Left lung (tissue), 4 donors: ENCODE measurements at regions not wholly inside any gene's neighbourhood (a gene's known extent, or its start where the extent isn't known, plus 50 kb on each side); places are given as distances from the start of the nearest gene placed in this dataset.

Experiments used
- ATAC-seq: fragments of 200-7000 bp; cut with Tn5 transposase; one replicate; pipeline ENCODE4 v1.9.1; 2020; ENCODE audit warnings: moderate library complexity
- DNase-seq, 4 donors: peaks; one replicate each; pipeline ENCODE4 v3.0.0-alpha.2; 2013 to 2020
- H3K27ac ChIP-seq, 2 donors: fragments of 200-600 bp; sonication (generic) in 1 of 2; one replicate each; pipeline versions ENCODE4 v1.5.0 to v1.8.0; 2020 to 2021
- H3K27me3 ChIP-seq, 2 donors: fragments of 200-600 bp; sonication (generic) in 1 of 2; one replicate each; pipeline versions ENCODE4 v1.5.0 to v1.8.0; 2020 to 2021
- H3K36me3 ChIP-seq, 2 donors: fragments of 200-600 bp; sonication (generic) in 1 of 2; one replicate each; pipeline versions ENCODE4 v1.5.0 to v1.8.0; 2020 to 2021
- H3K4me1 ChIP-seq, 2 donors: fragments of 200-600 bp; one replicate each; pipeline ENCODE4 v1.8.0; 2021
- H3K4me3 ChIP-seq, 2 donors: fragments of 200-600 bp; sonication (generic) in 1 of 2; one replicate each; pipeline versions ENCODE4 v1.5.0 to v1.8.0; 2020 to 2021; ENCODE audit warnings: mild to moderate bottlenecking in 1 of 2
- H3K9me3 ChIP-seq, 2 donors: fragments of 200-600 bp; sonication (generic) in 1 of 2; one replicate each; pipeline versions ENCODE4 v1.5.0 to v1.8.0; 2020 to 2021
- CTCF ChIP-seq, 2 donors: fragments of 200-600 bp; sonication (generic) in 1 of 2; IDR thresholded peaks; one replicate each; pipeline versions ENCODE4 v1.5.0 to v1.8.0; 2021; ENCODE audit warnings: antibody characterized with exemption in 2 of 2
- intact Hi-C, 2 donors: fragments of 100-400 bp; cut with DNase I; formaldehyde crosslinking; loops; one replicate each; pipeline versions ENCODE4 v1.11.2 to v1.14.2; 2022
- donor health status: DM: no; HTN: yes; CAD: no.
- donor health status: DM: no; HTN: no; CAD: no.

- intact Hi-C loops, result no loop called here
- H3K9me3 ChIP-seq, result no peaks in the 10 kb centered on the region
- ATAC-seq (no peak), DNase-seq (no peak)
- H3K4me3 ChIP-seq, result no peak overlapping the region
- H3K27me3 ChIP-seq, result peaks cover 0 to 14% of the 10 kb centered on the region in 2 donors
- no peaks in the 10 kb centered on the region for H3K36me3 ChIP-seq
- no peak overlapping the region for H3K27ac ChIP-seq
- no peaks in the 10 kb centered on the region for H3K4me1 ChIP-seq
- TF ChIP-seq CTCF (IDR thresholded peaks at IDR 0.05), result no peak
Measured at GRCh38 chr20:59386809-59387208, 86.4 kb downstream of the EDN3 start.

GRCh38 chr20:59387891-59388290 is 87.5 kb downstream of the EDN3 start:
- Histone ChIP-seq H3K4me1 (no peaks in the 10 kb centered on the region), H3K9me3 (no peaks in the 10 kb centered on the region), H3K27me3 (peaks cover 0 to 8% of the 10 kb centered on the region in 2 donors), H3K36me3 (no peaks in the 10 kb centered on the region), H3K27ac (no peak overlapping the region), H3K4me3 (no peak overlapping the region)
- TF ChIP-seq CTCF (IDR thresholded peaks at IDR 0.05), result no peak
- DNase-seq, result no peak
- no peak for ATAC-seq
- intact Hi-C loops, result no loop called here

- intact Hi-C loops, result no loop called here
- H3K4me3 ChIP-seq, result no peak overlapping the region
- no peak for TF ChIP-seq CTCF (IDR thresholded peaks at IDR 0.05)
- no peak for DNase-seq
- ATAC-seq, result no peak
- peaks cover 0 to 10% of the 10 kb centered on the region in 2 donors for H3K27me3 ChIP-seq
- H3K27ac ChIP-seq, result no peak overlapping the region
- H3K36me3 ChIP-seq, result no peaks in the 10 kb centered on the region
- no peaks in the 10 kb centered on the region for H3K9me3 ChIP-seq
- no peaks in the 10 kb centered on the region for H3K4me1 ChIP-seq
Measured at GRCh38 chr20:59388402-59388801, 88.0 kb downstream of the EDN3 start.

GRCh38 chr20:59390437-59390836 is 90.0 kb downstream of the EDN3 start:
- no peak for ATAC-seq

GRCh38 chr20:59391975-59392374 is 91.6 kb downstream of the EDN3 start:
- Histone ChIP-seq H3K36me3 (no peaks in the 10 kb centered on the region), H3K27ac (no peak overlapping the region), H3K9me3 (no peaks in the 10 kb centered on the region), H3K4me3 (no peak overlapping the region), H3K27me3 (peaks cover 0 to 27% of the 10 kb centered on the region in 2 donors), H3K4me1 (no peaks in the 10 kb centered on the region)
- no peak for TF ChIP-seq CTCF (IDR thresholded peaks at IDR 0.05)
- DNase-seq, result no peak
- intact Hi-C loops, result no loop called here
- ATAC-seq, result no peak

More at GRCh38 chr20:59390437-59390836, 90.0 kb downstream of the EDN3 start:
- Histone ChIP-seq H3K27ac (no peak overlapping the region), H3K36me3 (no peaks in the 10 kb centered on the region), H3K27me3 (peaks cover 0 to 23% of the 10 kb centered on the region in 2 donors), H3K4me3 (no peak overlapping the region), H3K9me3 (no peaks in the 10 kb centered on the region), H3K4me1 (no peaks in the 10 kb centered on the region)
- DNase-seq, result no peak
- intact Hi-C loops, result no loop called here
- no peak for TF ChIP-seq CTCF (IDR thresholded peaks at IDR 0.05)
